A204.1 (cell line): ENCODE measurements at regions not wholly inside any gene's neighbourhood (a gene's known extent, or its start where the extent isn't known, plus 50 kb on each side); places are given as distances from the start of the nearest gene placed in this dataset.

Experiments used
- FAIRE-seq: peaks from 2 replicates; lab custom pipeline; 2012; peaks lifted over from hg19 to GRCh38; lab: Jason Lieb, UNC

DNA sequence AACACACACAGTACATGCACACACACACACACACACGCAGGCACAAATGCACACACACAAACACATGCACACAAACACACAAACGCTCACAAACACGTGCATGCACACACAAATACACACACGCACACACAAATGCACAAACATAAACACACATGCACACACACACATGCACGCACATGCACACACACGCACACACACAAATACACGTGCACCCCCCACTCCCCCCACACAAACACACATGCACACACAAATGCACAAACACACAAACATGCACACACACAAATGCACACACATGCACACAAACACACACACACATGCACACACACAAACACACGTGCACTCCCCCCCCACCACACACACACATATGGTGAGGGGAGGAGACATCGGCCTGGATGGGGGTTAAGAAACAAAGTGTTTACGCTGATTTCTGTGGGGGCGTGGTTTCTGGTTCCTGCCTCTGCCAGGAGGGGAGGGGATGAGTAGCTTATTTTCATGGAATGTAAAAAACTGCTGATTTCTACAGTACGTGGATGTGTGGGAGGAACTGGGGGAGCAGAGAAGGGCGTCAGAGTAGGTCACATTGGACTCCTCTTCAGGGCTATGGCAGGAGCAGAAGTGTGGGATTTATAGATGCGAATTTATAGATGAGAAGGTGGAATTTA lies 607.2 kb downstream of the QKI start:
- FAIRE-seq: no peak

DNA sequence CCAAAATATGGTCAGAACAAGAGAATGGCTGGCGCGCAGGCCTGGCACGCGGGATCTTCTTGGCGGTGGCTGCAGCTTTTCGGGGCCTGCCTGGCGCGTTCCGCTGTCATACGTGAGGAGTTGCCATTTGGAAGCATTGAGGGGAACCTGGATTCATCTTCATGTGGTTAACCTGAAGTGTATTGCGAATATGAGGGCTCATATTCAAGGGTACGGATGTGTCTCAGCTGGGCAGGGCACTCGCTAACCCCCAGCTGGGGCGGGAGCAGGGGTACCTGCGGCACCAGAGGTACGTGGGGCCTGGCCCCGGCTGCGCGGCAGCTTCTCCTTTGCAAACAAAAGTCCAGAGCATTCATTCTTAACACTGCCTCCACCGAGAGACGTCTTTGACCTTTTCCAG lies 605.6 kb downstream of the QKI start:
- no peak for FAIRE-seq

DNA sequence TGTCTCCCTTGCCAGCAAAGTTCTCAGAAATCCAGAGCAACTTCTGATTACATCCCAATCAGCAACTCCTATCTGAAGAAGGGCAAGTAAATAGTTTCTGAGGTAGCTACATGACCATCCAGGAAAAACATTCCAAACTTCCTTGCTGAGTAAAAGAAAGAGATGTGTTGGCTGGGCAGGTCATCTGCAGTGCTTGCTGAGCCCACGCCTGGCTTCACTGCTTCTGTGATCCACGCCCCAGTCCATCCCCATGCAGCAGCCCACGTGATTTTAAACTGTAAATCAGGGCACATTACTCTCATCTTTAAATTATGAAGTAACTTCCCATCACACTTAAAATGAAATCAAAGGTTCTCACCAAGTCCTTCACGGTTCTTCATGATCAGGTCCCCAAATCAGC lies 603.6 kb downstream of the QKI start:
- FAIRE-seq: no peak

DNA sequence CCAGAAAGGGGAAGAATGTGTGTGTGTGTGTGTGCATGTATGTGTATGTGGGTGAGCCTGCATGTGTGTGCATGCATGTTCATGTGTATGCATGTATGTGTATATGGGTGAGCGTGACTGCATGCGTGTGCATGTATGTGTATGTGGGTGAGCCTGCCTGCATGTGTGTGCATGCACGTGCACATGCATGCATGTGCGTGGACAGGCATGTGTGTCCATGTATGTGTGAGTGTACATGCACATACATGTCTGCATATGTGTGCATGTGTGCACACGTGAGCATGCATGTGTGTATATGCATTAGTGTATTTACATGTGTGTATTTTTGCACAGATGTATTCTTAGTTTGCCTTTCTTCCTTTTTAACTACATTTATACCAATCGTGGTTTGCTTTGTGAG lies 601.5 kb downstream of the QKI start:
- no peak for FAIRE-seq

DNA sequence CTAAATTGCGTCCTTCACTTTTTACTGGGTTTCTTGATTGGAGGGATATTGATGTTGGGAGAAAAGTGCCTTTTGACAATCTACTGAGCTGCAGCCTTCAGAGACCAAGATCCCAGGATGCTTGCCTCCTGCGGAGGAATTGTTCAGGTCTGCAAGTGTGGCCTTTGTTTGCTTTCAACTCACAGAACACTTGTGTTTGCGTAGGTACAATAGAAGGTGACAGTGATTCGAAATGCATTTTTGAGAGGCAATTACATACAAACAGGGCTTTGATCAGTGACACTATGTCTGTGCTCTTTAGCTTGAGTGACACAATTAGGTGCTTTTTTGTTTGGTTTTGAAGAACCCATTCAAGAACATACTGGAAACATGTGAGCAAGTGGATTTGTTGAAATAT lies 600.6 kb downstream of the QKI start:
- no peak for FAIRE-seq

DNA sequence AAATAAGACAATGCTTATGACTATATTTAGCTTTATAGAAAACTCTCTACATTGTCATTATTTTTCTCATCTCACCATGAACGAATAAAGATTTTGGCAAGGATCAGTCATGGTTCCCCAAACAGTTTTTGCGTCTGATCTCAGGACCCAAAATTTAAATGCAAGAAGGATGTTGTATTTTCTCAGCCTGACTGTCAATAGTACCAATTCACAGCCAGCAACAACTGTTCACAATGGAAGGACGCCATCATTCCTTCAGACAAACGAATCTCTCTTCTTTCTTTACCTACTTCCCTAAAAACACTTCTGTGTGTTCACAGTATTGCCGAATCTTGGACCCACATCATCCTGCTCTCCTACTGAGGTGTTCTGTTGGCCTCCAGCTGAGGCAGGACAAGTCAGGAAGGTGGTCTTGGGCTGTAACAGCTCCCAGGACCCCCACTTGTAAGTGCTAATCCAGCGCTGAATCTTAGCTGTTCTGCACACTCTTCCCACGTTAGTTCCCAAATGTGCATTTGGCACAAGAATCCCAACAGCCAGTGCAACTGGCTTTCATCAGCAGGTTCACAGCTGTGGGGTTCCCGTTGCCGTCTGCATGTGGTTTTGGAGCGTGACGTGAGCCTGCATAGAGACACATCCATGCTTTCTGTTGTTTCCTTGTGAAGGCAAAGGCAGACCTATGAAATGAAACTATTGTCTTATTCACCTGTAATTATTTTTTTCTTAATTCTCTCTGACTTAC lies 600.0 kb downstream of the QKI start:
- FAIRE-seq: no peak

DNA sequence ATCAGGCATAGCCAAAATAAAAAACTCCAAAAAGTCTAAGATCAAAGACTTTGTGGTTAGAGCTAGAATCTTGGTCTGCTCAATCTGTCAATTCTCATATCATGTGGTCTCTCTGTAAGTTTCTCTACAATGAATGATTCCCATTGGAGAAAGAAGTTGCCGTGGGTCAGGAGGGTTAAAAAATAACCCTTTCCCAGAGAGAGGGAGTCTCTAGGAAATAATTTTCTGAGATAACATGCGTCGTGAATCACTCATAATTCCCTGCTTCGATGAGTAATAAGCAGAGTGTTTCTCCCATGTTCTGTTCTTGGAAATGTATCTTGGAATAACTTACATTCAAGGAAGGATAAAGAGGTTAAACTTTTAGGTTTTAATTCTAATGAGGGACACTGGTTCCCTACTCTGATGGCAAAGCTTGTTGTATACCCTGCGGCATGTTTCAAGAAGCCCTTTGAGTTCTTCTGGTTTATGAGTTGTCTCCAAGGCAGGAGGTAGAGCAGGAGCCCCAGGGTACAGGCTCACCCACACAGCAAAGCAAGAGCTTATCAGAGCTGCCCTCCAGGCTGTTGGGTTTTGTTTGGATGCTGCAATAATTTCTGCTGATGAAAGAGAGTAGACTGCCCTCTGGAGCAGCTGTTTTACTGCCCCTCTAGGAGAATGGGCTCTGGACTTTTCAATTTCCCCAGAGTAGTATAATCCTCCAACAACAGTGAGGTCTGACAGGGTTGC lies 599.1 kb downstream of the QKI start:
- FAIRE-seq: no peak

DNA sequence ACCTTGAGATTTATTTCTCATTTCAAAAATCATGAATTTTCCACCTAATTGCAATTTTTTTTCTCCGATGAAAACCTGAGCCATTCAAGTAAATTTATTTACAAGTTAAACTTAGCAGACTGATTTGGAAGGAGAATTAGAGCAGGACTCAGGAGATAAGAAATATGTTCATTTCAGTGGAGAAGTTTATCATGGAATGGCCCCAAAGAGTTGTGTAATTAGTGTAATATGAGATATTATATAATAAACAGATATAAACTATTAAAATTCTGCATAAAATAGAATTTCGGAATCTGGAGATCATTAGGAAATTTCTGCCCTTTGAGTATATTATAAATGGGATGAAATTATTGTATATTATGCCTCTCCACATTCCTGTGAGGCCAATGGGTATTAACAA lies 596.8 kb downstream of the QKI start:
- FAIRE-seq: no peak

DNA sequence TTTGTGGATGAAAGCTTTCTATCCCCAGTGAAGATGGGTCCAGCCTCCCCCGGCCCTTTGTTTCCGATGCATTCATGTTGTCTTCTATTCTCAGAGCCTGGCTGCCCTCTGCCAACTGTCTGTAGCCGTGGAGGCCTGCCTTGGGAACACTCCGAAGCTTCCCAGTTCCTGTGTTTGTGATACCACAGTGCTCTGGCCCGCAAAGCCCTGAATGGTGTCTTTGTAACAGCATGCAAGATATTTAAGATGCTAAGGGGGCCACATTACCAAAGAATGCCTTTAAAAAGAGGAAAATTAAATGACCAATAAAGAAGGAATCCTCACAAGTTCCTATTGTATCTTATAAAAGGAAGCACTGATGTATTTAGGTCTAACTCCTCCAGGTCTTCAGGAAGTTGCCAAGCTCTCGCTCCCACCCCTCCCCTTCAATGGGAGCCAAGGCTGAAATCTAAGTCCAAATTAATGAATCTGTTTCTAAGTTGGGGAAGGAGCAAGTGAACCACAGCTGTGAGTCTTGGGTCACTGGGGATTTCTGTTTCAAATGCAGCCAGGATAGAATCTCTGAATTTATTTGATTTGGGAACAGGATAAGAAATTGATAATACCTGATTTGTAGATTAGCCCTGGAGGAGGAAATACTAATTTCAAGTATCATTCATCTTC lies 596.1 kb downstream of the QKI start:
- FAIRE-seq: no peak

DNA sequence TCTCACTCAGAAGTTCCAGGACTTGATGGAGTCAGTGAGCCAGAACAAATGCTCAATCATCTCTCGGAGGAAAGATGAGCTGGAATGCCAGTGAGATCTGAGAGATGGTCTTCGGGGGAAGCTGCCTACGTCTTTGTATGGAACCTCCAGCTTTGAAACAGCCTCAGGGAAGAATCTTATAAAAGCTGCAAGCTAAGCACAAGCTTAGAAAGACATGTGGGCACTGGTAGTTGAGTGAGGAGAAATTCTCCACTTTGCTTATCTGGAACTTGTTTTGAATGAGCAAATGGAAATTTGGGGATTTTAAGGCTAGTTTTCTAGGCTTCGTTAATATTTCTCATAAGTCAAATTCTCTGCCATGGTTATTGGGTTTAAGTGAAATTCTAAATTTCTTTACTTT lies 594.4 kb downstream of the QKI start:
- FAIRE-seq: no peak

DNA sequence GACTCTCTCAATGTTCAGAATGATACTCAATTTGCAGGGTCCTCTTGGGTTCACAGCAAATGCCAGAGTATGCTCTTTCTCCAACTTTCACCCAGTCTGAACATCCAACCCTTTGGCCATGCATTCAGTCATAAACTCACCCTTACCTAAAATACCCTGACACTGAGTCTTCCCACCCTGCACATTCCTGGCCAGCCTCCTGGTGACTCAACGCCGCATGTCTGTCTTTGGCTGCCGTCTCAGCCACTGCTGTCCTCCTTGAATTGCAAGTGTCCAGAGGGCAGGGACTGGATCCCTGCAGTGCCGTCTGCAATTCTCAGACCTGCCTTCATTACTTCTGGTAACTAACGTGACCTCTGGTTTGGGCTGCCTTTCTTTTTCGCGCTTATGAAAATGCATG lies 593.4 kb downstream of the QKI start:
- no peak for FAIRE-seq

DNA sequence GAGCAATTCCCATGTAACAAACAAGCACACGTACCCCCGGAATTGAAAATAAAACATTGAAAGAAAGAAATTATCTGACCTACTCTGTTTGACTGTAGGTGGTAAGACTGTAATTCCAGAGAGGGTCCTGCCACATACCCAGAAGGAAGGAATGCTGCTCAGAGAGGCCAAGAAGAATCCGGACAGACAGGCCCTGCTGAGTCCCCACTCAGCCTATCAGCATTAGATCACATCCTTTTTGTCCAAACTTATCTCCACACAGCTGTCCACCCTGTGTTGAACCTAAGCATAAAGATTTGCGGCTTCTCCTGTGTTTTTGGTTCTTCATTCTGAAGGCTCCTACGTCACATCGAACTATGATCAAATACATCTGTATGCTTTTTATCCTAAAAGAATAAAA lies 591.9 kb downstream of the QKI start:
- no peak for FAIRE-seq

DNA sequence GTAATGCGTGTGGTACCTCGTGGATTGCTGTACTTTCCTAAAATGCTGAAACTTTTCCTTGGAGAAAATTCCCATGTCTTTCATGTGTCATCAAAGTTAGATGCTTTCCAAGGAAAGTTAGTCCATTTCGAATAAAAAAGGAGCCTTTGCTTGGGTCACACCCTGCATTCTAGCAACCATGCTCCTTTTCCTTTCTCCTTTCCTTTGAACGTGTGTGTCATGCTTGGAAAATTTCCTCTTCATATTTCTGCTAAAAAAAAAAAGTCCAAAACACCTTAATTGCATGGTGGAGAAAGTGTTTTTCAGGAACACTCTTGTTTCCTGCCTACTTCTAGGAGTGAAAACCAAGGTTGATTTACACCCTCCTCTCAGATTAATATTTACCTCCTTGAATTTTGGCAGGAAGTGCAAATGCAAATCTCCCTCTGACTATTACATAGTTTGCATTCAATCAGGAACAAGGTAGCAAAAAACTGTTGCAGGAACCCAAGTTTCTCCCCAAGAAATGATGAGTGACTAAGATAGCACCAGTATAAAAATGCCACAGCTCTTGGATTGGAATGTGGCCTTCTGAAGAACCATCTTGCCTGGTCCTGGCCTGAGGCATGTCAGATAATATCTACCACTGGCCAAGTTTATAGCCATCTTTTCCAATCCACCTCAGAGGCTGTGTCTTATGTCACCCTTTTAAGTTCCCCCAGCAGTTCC lies 590.6 kb downstream of the QKI start:
- no peak for FAIRE-seq

DNA sequence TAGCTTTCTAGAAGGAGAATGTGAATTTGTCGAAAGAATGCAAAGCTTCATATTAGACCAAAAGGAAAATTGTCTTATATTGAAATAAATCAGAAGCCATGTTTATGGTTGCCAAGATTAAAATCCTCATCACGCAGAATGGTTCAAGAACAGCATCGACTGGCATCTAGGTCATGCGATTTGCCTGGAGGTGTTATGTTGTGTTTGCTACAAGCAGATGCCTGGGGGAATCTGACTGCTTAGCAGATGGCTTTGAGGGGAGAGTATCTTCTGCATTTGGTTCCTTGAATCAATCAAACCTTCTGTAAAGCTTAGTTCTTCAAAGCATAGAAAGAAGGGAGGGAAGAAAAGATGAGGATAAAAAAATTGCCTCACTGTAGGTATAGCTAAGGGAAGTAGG lies 585.8 kb downstream of the QKI start:
- FAIRE-seq: no peak

DNA sequence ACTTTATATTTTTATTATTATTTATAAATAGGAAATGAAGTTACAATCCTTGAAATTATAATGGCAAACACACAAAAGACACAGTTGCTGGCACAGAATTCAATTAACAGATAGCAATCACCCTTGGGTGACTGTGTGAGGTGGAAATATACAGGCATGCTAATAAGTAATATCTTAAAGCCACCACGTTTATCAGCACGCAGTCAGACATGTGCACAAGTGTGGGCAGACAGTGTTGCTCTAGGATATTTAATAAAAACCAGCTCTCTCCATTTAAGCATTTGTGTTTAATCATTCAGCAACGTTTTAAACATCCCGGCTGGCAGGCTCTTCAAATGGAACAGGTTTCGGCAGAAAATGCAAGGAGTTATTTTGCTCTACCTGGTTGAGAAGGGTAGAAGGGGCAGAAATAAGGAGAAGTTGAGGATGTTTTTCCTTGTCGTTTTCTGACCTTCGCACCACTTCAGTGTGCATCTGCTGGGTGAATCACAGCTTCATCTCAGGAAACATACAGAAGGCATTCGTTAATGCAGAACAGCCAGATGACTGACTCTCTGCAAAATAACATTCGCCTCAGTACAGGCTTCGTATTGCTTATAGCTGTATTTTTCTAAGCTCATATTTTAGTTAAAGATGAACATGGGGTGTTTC lies 585.1 kb downstream of the QKI start:
- no peak for FAIRE-seq

DNA sequence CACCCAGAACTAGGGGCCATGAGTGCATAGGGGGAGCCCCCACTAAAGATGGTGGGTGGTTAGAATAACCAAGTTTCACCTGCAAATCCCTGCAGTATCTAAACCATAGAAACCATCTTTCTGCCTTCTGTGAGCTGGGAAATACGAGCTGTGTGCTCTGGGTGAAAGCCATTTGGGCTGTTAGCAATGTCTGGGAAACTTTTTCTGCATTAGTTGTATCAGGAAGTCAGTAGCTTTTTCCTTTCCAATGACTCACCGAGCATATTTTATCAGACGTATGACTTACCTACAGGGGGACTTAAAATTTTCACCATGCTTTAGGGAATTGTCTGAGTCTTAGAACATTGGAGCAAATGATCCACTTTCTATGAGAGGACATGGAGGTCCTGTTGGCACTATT lies 584.0 kb downstream of the QKI start:
- FAIRE-seq: no peak

DNA sequence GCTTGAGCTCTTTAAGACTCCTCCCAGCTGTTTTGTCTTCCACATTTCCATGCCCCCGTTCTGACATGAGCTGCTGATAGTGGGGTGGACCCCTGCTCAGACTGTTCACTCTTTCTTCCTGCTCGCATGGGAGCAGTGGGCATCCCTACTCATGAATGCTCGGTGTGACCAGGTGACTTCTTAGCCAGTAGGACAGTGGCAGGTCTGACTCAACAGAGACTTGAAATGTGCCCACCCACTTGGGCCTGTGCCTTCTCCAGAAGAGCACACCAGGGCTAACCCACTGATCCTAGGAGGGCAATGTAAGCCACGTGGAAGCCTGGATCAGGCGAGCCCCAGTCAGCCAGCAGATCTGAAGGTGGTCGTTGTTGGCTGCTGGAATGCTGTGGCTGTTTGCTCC lies 582.0 kb downstream of the QKI start:
- FAIRE-seq: no peak

DNA sequence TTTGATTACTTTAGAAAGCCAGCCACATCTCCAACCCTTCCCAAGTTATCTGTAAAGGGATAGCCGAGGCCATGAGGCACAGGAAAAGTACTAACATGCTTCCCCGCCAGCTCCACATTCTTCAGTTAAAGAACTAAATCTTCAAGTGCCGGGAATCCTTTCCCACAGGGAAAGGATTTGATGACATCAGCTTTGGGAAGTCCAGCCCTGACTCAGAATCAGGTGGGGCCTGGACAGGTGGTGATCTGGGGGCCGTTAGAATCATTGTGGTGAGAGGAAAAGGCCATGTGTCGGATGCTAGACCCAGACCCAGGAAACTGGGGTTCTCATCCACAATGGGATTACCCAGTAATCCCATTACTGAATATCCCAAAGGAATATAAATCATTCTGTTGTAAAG lies 580.0 kb downstream of the QKI start:
- FAIRE-seq: no peak

DNA sequence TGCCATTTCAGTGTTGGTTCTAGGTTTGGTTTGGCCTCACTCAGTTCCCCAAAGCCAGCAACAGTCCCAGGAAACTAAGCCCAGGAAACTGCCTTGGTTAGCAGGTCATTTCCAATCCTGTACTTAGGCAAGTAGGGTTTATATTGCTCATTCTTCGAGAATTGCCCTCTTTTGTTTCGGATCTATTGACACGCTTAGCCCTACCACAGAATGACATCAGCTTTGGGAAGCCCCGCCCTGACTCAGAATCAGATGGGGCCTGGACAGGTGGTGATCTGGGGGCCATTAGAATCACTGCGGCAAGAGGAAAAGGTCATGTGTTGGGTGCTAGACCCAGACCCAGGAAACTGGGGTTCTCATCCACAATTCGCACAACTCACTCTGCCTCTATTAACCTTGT lies 578.2 kb downstream of the QKI start:
- FAIRE-seq: no peak

DNA sequence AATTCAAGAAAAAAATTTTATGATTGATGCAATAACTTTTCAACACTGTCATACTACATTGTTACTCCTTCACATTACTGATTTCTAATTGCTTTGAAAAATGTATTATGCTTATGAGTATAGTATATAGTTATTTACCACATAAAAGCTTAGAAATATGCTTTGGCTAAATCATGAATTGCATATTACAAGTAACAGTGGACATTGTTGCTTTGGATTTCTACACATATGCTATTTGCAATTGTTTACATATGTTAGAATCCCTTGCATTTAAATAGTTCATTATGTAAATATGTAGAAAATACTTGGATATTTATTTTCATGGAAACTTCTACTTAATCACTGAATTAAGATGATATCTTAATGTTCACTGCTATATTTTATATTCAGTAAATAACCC lies 577.5 kb downstream of the QKI start:
- FAIRE-seq: peak; percentile 19

DNA sequence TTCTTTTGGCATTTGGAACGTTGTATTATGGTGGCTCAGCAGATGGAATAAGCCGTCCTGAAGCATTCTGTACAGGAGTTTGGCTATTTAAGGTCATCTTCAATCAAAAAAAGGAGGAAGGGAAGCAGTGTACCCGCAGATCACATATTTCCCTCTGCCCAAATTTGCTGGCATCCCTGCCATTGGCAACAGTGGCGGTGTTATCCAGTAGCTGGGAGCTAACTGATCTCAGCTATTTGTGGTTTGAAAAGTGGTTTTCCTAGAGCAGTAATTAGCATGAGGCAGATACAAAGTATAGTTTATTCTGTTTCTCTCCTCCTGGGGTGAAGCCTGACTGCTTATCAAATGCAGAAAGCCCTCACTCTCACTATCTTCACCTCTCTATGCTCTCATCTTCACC lies 576.8 kb downstream of the QKI start:
- FAIRE-seq: no peak

DNA sequence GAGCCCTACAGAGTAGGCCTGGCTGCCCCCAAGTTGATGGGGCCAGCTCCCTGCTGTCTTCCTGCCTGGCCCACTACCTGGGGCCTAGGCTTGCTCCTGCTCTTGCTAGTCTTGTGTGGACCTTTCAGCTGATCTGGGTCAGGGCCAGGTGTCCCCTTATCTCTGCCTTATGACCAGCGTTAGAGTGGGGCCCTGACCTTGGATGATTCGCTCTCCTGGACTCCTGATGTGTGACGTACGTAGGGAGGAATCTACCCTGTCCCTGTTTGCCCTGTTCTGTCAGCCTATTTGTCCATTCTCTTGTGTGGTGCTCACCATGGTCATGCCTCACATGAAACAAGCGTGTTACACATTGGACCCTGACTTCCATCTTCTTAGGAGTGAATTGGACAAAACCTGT lies 571.8 kb downstream of the QKI start:
- FAIRE-seq: no peak
